H1 (cell line): ENCODE measurements at regions not wholly inside any gene's neighbourhood (a gene's known extent, or its start where the extent isn't known, plus 50 kb on each side); places are given as distances from the start of the nearest gene placed in this dataset.

Source experiments
- EZH2 ChIP-seq: fragments of 200-600 bp; sonication (generic); IDR thresholded peaks from 2 replicates; pipeline ENCODE4 v1.7.1; 2012; ENCODE audit warnings: low read depth, mild to moderate bottlenecking, moderate library complexity, low read length, inconsistent platforms; ENCODE audit not compliant: severe bottlenecking
- RAD21 ChIP-seq, 2 experiments: IDR thresholded peaks in 1 of 2; conservative IDR thresholded peaks in 1 of 2; 2 replicates each; pipeline ENCODE4 v1.6.1; 2011; ENCODE audit warnings: low read depth in 2 of 2, low read length in 2 of 2, improper control_type of control experiment in 1 of 2, inconsistent platforms in 1 of 2, mild to moderate bottlenecking in 1 of 2, moderate library complexity in 1 of 2
- TF ChIP-seq, protein P1 (sequence below), 3 experiments: IDR thresholded peaks; 1 replicate in 2 of 3; 2 replicates in 1 of 3; pipeline versions ENCODE4 v1.5.1 to v1.6.1; 2011; ENCODE audit warnings: low read length in 3 of 3, mild to moderate bottlenecking in 3 of 3, inconsistent platforms in 2 of 3, low read depth in 1 of 3, moderate library complexity in 1 of 3; ENCODE audit not compliant: insufficient read depth in 1 of 3; ENCODE audit errors: control extremely low read depth in 1 of 3

GRCh38 chr2:83970217-83970929, 488.7 kb downstream of the SUCLG1 start:
- TF ChIP-seq RAD21 (IDR thresholded peaks at IDR 0.05 in 1 of 2, conservative IDR thresholded peaks at IDR 0.05 in 1 of 2; ENCODE audit: low read depth in 2 of 2, low read length in 2 of 2) (no peak), EZH2 (no peak)
- TF ChIP-seq, protein P1, sequence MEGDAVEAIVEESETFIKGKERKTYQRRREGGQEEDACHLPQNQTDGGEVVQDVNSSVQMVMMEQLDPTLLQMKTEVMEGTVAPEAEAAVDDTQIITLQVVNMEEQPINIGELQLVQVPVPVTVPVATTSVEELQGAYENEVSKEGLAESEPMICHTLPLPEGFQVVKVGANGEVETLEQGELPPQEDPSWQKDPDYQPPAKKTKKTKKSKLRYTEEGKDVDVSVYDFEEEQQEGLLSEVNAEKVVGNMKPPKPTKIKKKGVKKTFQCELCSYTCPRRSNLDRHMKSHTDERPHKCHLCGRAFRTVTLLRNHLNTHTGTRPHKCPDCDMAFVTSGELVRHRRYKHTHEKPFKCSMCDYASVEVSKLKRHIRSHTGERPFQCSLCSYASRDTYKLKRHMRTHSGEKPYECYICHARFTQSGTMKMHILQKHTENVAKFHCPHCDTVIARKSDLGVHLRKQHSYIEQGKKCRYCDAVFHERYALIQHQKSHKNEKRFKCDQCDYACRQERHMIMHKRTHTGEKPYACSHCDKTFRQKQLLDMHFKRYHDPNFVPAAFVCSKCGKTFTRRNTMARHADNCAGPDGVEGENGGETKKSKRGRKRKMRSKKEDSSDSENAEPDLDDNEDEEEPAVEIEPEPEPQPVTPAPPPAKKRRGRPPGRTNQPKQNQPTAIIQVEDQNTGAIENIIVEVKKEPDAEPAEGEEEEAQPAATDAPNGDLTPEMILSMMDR (IDR thresholded peaks at IDR 0.05; ENCODE audit: control extremely low read depth in 1 of 3, insufficient read depth in 1 of 3, low read depth in 1 of 3, low read length in 3 of 3), result no peak
